Hepatocyte (in vitro differentiated cells): ENCODE measurements at regions not wholly inside any gene's neighbourhood (a gene's known extent, or its start where the extent isn't known, plus 50 kb on each side); places are given as distances from the start of the nearest gene placed in this dataset.

Experiments used
- DNase-seq: peaks from one replicate; pipeline ENCODE4 v3.0.0-alpha.2; 2016; ENCODE audit warnings: low spot score
- H2AFZ ChIP-seq: fragments of 200-600 bp; sonication (generic); 2 replicates; pipeline ENCODE4 v1.6.0; 2016; ENCODE audit warnings: antibody characterized with exemption, mild to moderate bottlenecking
- H3K27ac ChIP-seq: fragments of 200-600 bp; sonication (generic); 2 replicates; pipeline ENCODE4 v1.5.1; 2016; ENCODE audit warnings: mild to moderate bottlenecking
- H3K27me3 ChIP-seq: fragments of 200-600 bp; sonication (generic); 2 replicates; pipeline ENCODE4 v1.6.1; 2016
- H3K36me3 ChIP-seq: fragments of 200-600 bp; sonication (generic); replicated peaks from 2 replicates; pipeline ENCODE4 v1.5.1; 2016; ENCODE audit warnings: low read depth; ENCODE audit not compliant: insufficient read depth
- H3K4me1 ChIP-seq: fragments of 200-600 bp; sonication (generic); 2 replicates; pipeline ENCODE4 v1.5.1; 2016; ENCODE audit warnings: mild to moderate bottlenecking, moderate library complexity; ENCODE audit not compliant: insufficient read depth
- H3K4me2 ChIP-seq: fragments of 200-600 bp; sonication (generic); 2 replicates; pipeline ENCODE4 v1.6.0; 2016
- H3K4me3 ChIP-seq: fragments of 200-600 bp; sonication (generic); 2 replicates; pipeline ENCODE4 v1.5.1; 2016; ENCODE audit warnings: mild to moderate bottlenecking
- H3K79me2 ChIP-seq: fragments of 200-600 bp; sonication (generic); 2 replicates; pipeline ENCODE4 v1.6.0; 2017; ENCODE audit warnings: mild to moderate bottlenecking
- H3K9me2 ChIP-seq: fragments of 200-600 bp; sonication (generic); replicated peaks from 2 replicates; pipeline ENCODE4 v1.6.0; 2017; ENCODE audit warnings: mild to moderate bottlenecking; ENCODE audit not compliant: insufficient read depth
- H3K9me3 ChIP-seq: fragments of 200-600 bp; sonication (generic); 2 replicates; pipeline ENCODE4 v1.5.1; 2016; ENCODE audit warnings: low read depth, mild to moderate bottlenecking
- H4K20me1 ChIP-seq: fragments of 200-600 bp; sonication (generic); 2 replicates; pipeline ENCODE4 v1.6.0; 2016; ENCODE audit warnings: mild to moderate bottlenecking; ENCODE audit not compliant: insufficient read depth, poor library complexity, severe bottlenecking
- EZH2 ChIP-seq: fragments of 200-600 bp; sonication (generic); IDR thresholded peaks from 2 replicates; pipeline ENCODE4 v1.6.1; 2016; ENCODE audit warnings: antibody characterized with exemption, mild to moderate bottlenecking, borderline replicate concordance
- EZH2phosphoT487 ChIP-seq: fragments of 200-600 bp; sonication (generic); IDR thresholded peaks from one replicate; pipeline ENCODE4 v1.6.1; 2018; ENCODE audit warnings: antibody characterized with exemption, mild to moderate bottlenecking, low read depth, moderate library complexity; ENCODE audit not compliant: unreplicated experiment, severe bottlenecking
- WGBS: methylation state at CpG from one replicate; pipeline ENCODE4 v1.1.6; 2016; ENCODE audit warnings: low lambda C conversion rate; ENCODE audit errors: missing lambda C conversion rate; 5-methylcytosine and 5-hydroxymethylcytosine counted together
- TF ChIP-seq, protein P1 (sequence below): fragments of 200-600 bp; sonication (generic); IDR thresholded peaks from 2 replicates; pipeline ENCODE4 v1.5.1; 2016; ENCODE audit warnings: antibody characterized with exemption, mild to moderate bottlenecking; ENCODE audit not compliant: poor library complexity

DNA sequence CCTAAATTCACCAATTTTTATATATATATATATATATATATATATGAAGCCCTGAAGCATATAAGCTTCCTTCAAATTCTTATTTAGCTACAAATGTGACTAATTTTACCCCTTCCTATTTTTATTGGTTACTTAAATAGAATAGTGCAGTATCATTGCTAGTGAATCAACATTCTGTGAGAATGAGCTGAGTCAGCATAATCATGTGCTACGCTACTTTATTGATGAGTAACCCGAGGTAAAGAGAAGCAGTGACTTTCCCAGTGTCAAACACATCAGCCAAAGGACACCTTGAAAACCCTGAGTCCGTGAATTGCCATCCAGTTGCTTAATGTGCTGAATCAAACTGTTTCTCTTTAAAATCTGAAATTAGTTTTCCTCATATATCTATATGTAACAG is 546.2 kb downstream of the DMRTA1 start:
- no peaks in the 10 kb centered on the region for H4K20me1 ChIP-seq
- TF ChIP-seq, protein P1, sequence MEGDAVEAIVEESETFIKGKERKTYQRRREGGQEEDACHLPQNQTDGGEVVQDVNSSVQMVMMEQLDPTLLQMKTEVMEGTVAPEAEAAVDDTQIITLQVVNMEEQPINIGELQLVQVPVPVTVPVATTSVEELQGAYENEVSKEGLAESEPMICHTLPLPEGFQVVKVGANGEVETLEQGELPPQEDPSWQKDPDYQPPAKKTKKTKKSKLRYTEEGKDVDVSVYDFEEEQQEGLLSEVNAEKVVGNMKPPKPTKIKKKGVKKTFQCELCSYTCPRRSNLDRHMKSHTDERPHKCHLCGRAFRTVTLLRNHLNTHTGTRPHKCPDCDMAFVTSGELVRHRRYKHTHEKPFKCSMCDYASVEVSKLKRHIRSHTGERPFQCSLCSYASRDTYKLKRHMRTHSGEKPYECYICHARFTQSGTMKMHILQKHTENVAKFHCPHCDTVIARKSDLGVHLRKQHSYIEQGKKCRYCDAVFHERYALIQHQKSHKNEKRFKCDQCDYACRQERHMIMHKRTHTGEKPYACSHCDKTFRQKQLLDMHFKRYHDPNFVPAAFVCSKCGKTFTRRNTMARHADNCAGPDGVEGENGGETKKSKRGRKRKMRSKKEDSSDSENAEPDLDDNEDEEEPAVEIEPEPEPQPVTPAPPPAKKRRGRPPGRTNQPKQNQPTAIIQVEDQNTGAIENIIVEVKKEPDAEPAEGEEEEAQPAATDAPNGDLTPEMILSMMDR, result no peak
- TF ChIP-seq EZH2, result no peak
- no peak for TF ChIP-seq EZH2phosphoT487
- H3K27ac ChIP-seq, result no peak overlapping the region
- no peak overlapping the region for H3K4me2 ChIP-seq
- H3K4me1 ChIP-seq, result no peaks in the 10 kb centered on the region
- H3K79me2 ChIP-seq, result no peaks in the 10 kb centered on the region
- H3K9me3 ChIP-seq, result no peaks in the 10 kb centered on the region
- H3K4me3 ChIP-seq, result no peak overlapping the region
- H3K9me2 ChIP-seq, result no peaks in the 10 kb centered on the region
- no peaks in the 10 kb centered on the region for H3K36me3 ChIP-seq
- H3K27me3 ChIP-seq, result no peaks in the 10 kb centered on the region
- WGBS, result 82% methylated on average over 3 of the region's 3 CpGs
- no peak for DNase-seq
- no peak overlapping the region for H2AFZ ChIP-seq

DNA sequence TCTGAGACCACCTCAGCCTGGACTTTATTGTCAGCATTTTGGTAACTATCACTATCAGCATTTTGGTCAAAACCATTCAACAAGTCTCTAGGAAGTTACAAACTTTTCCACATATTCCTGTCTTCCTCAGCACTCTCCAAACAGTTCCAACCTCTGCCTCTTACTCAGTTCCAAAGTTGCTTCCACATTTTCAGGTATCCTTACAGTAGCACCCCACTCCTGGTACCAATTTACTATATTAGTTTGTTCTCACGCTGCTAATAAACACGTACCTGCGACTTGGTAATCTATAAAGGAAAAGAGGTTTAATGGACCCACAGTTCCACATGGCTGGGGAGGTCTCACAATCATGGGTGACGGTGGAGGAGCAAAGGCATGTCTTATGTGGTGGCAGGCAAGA is 551.3 kb downstream of the DMRTA1 start:
- no peaks in the 10 kb centered on the region for H3K27me3 ChIP-seq
- H3K9me3 ChIP-seq, result no peaks in the 10 kb centered on the region
- no peaks in the 10 kb centered on the region for H3K4me1 ChIP-seq
- H3K4me3 ChIP-seq, result no peak overlapping the region
- H3K27ac ChIP-seq, result no peak overlapping the region
- no peak for DNase-seq
- no peak overlapping the region for H2AFZ ChIP-seq
- H3K4me2 ChIP-seq, result no peak overlapping the region
- WGBS, result 95% methylated on average over 4 of the region's 4 CpGs
- no peaks in the 10 kb centered on the region for H4K20me1 ChIP-seq
- no peaks in the 10 kb centered on the region for H3K36me3 ChIP-seq
- H3K9me2 ChIP-seq, result no peaks in the 10 kb centered on the region
- no peaks in the 10 kb centered on the region for H3K79me2 ChIP-seq
- TF ChIP-seq EZH2, result no peak
- TF ChIP-seq, protein P1, result no peak
- TF ChIP-seq EZH2phosphoT487, result no peak

DNA sequence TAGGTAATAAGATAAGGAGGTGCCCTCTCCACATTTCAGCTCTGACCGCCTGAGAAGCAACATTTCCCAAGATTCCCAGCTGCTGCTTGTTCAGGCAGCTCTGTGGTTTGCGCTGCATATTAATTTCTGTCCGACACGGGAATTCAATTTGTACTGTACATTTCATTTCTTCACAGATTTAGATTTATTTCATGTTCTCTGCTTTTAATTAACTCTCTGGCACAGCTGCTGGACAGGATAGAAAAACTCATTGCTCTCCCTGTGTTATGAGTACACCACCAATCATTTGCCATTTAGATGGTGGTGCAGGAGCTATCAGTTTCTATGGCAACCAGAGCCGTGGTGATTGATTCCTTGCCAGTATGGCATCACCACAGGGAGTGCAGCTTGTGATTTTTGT is 558.5 kb downstream of the DMRTA1 start:
- Histone ChIP-seq H3K9me2 (no peaks in the 10 kb centered on the region), H3K36me3 (no peaks in the 10 kb centered on the region), H3K27ac (no peak overlapping the region), H3K27me3 (no peaks in the 10 kb centered on the region), H2AFZ (no peak overlapping the region), H3K9me3 (no peaks in the 10 kb centered on the region), H3K79me2 (no peaks in the 10 kb centered on the region), H4K20me1 (no peaks in the 10 kb centered on the region), H3K4me3 (no peak overlapping the region), H3K4me1 (no peaks in the 10 kb centered on the region), H3K4me2 (no peak overlapping the region)
- DNase-seq, result no peak
- whole genome bisulfite sequencing, result 69% methylated on average over 5 of the region's 5 CpGs
- TF ChIP-seq, protein P1, result no peak
- TF ChIP-seq EZH2 (no peak), EZH2phosphoT487 (no peak)

DNA sequence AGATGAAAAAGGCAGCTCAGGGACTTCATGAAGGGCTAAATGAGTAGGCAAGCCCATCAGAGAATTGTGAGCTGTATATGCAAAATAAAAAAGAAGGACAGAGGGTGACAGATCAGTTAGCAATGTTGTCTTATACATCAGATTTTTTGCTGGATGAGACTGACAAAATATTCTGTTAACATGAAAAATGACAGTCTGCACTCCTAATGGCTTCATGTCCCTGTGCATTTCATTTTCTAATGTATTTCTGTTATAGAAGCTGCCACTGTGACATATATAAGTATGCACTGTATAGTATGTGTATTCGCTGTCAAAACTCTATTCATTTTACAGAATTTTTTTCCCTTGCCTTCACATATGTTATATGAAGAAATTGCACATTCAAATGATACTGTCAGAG is 559.5 kb downstream of the DMRTA1 start:
- H2AFZ ChIP-seq, result no peak overlapping the region
- H3K9me2 ChIP-seq, result no peaks in the 10 kb centered on the region
- no peak overlapping the region for H3K4me3 ChIP-seq
- no peaks in the 10 kb centered on the region for H3K27me3 ChIP-seq
- no peak for TF ChIP-seq EZH2phosphoT487
- no peak for TF ChIP-seq EZH2
- TF ChIP-seq, protein P1, result no peak
- no peaks in the 10 kb centered on the region for H3K79me2 ChIP-seq
- H3K27ac ChIP-seq, result no peak overlapping the region
- 94% methylated on average over 1 of the region's 1 CpG for WGBS
- no peaks in the 10 kb centered on the region for H3K36me3 ChIP-seq
- no peak for DNase-seq
- H4K20me1 ChIP-seq, result no peaks in the 10 kb centered on the region
- H3K9me3 ChIP-seq, result no peaks in the 10 kb centered on the region
- no peak overlapping the region for H3K4me2 ChIP-seq
- no peaks in the 10 kb centered on the region for H3K4me1 ChIP-seq
